OCI-LY3 (cell line): ENCODE measurements at regions not wholly inside any gene's neighbourhood (a gene's known extent, or its start where the extent isn't known, plus 50 kb on each side); places are given as distances from the start of the nearest gene placed in this dataset.

Experiments used
- H2AFZ ChIP-seq: fragments of 200-600, 300-600 bp; shearing (Covaris generic); 2 replicates; pipeline ENCODE4 v1.6.0; 2014; ENCODE audit warnings: antibody characterized with exemption, low read depth, low read length
- H3K27ac ChIP-seq: fragments of 200-600, 300-600 bp; sonication (generic); 2 replicates; pipeline ENCODE4 v1.5.1; 2014; ENCODE audit warnings: mild to moderate bottlenecking, low read length, moderate library complexity, mixed read lengths
- H3K27me3 ChIP-seq: fragments of 200-600, 300-600 bp; sonication (generic); 2 replicates; pipeline ENCODE4 v1.6.1; 2014; ENCODE audit warnings: low read depth, low read length, mixed read lengths
- H3K36me3 ChIP-seq: fragments of 200-600, 300-600 bp; sonication (generic); replicated peaks from 2 replicates; pipeline ENCODE3; 2014; ENCODE audit warnings: low read depth, low read length, mixed read lengths
- H3K4me1 ChIP-seq: fragments of 300-600, 200-600 bp; sonication (generic); 2 replicates; pipeline ENCODE4 v1.6.1; 2014; ENCODE audit warnings: low read length, mixed read lengths
- H3K4me2 ChIP-seq: fragments of 200-600, 300-600 bp; sonication (generic); 2 replicates; pipeline ENCODE4 v1.6.1; 2014; ENCODE audit warnings: low read length, mixed read lengths
- H3K4me3 ChIP-seq: fragments of 300-600, 200-600 bp; sonication (generic); 2 replicates; pipeline ENCODE4 v1.5.1; 2014; ENCODE audit warnings: antibody characterized with exemption, mild to moderate bottlenecking, low read length, moderate library complexity
- H3K79me2 ChIP-seq: fragments of 300-600, 200-600 bp; shearing (Covaris generic); 2 replicates; pipeline ENCODE4 v1.6.1; 2014; ENCODE audit warnings: mild to moderate bottlenecking, low read length, mixed read lengths
- H3K9ac ChIP-seq: fragments of 300-600, 200-600 bp; shearing (Covaris generic); 2 replicates; pipeline ENCODE4 v1.6.0; 2014; ENCODE audit warnings: mild to moderate bottlenecking, low read length, moderate library complexity
- H3K9me3 ChIP-seq: fragments of 200-600, 300-600 bp; shearing (Covaris generic); 2 replicates; pipeline ENCODE4 v1.6.1; 2014; ENCODE audit warnings: low read length, mixed read lengths; ENCODE audit not compliant: insufficient read depth
- H4K20me1 ChIP-seq: fragments of 200-600, 300-600 bp; sonication (generic); 2 replicates; pipeline ENCODE4 v1.6.1; 2016; ENCODE audit warnings: low read length, mixed read lengths; ENCODE audit not compliant: insufficient read depth
- CTCF ChIP-seq: fragments of 200-600, 300-600 bp; sonication (generic); IDR thresholded peaks from 2 replicates; pipeline ENCODE4 v1.5.1; 2014; ENCODE audit warnings: antibody characterized with exemption, low read length, low read depth
- EZH2phosphoT487 ChIP-seq: fragments of 200-600 bp; shearing (Covaris generic); IDR thresholded peaks from 2 replicates; pipeline ENCODE4 v1.6.1; 2018; ENCODE audit warnings: antibody characterized with exemption, mixed run types, low read depth

DNA sequence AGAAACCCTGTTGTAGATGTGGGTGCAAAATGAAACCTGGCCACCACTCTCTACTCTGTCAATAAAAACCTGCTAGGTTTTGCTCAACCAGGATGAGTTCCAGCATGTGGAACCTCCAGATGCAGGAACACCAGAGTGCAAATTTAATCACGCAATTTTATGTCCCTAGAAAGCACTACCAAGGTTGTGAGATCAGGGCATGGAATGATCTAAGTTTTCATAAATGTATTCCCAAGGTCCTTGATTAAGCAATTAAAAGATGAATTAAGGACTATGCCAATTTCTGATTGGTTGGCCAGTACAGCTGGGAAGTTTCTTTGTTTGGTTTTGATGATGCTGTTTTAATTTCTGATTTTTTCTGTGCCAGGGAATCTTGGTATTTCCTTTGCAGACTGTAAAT, 179.2 kb downstream of the KCNS3 start:
- no peaks in the 10 kb centered on the region for H4K20me1 ChIP-seq
- H3K4me2 ChIP-seq, result no peak overlapping the region
- no peaks in the 10 kb centered on the region for H3K9me3 ChIP-seq
- H3K9ac ChIP-seq, result no peak overlapping the region
- TF ChIP-seq CTCF, result no peak
- TF ChIP-seq EZH2phosphoT487, result no peak
- H3K27ac ChIP-seq, result no peak overlapping the region
- H3K27me3 ChIP-seq, result peaks cover 7% of the 10 kb centered on the region; the same call in 1 of the 2 replicates
- no peak overlapping the region for H3K4me3 ChIP-seq
- no peaks in the 10 kb centered on the region for H3K79me2 ChIP-seq
- H2AFZ ChIP-seq, result no peak overlapping the region
- H3K4me1 ChIP-seq, result no peaks in the 10 kb centered on the region
- no peaks in the 10 kb centered on the region for H3K36me3 ChIP-seq

- no peak overlapping the region for H3K27ac ChIP-seq
- no peak overlapping the region for H3K4me2 ChIP-seq
- no peaks in the 10 kb centered on the region for H3K9me3 ChIP-seq
- no peaks in the 10 kb centered on the region for H3K4me1 ChIP-seq
- H3K79me2 ChIP-seq, result no peaks in the 10 kb centered on the region
- H3K4me3 ChIP-seq, result no peak overlapping the region
- no peaks in the 10 kb centered on the region for H3K27me3 ChIP-seq
- no peak overlapping the region for H3K9ac ChIP-seq
- no peak for TF ChIP-seq CTCF
- no peak for TF ChIP-seq EZH2phosphoT487
- no peaks in the 10 kb centered on the region for H4K20me1 ChIP-seq
- H2AFZ ChIP-seq, result no peak overlapping the region
- H3K36me3 ChIP-seq, result no peaks in the 10 kb centered on the region
Observed at GRCh38 chr2:18055290-18055689, 176.8 kb downstream of the KCNS3 start.

DNA sequence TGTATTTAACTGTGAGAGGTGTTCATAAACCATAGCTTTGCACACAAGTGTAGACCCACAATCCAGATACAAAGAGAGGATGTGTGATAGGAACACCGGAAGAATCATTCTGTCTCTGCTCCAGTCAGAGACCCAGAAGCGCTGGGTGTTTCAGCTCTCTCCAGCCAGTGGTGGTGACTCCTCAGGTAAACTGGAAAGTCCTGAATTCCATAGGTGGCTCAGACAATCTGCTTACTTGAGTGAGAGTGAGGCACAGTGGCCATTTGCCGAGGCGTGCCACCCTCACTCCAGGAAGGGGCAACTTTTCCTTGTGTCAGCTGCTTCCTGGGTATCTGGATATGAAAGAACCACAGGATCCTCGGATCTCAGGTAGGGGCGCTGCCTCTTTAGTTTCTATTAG, 171.5 kb downstream of the KCNS3 start:
- Histone ChIP-seq H3K4me2 (no peak overlapping the region), H4K20me1 (no peaks in the 10 kb centered on the region), H3K79me2 (no peaks in the 10 kb centered on the region), H3K27me3 (peaks cover 4% of the 10 kb centered on the region), H3K36me3 (no peaks in the 10 kb centered on the region), H3K9me3 (no peaks in the 10 kb centered on the region), H3K9ac (no peak overlapping the region), H3K4me1 (no peaks in the 10 kb centered on the region), H2AFZ (no peak overlapping the region), H3K4me3 (no peak overlapping the region), H3K27ac (no peak overlapping the region)
- no peak for TF ChIP-seq EZH2phosphoT487
- no peak for TF ChIP-seq CTCF

GRCh38 chr2:18049325-18049724, 170.9 kb downstream of the KCNS3 start:
- Histone ChIP-seq H4K20me1 (no peaks in the 10 kb centered on the region), H3K79me2 (no peaks in the 10 kb centered on the region), H3K27ac (no peak overlapping the region), H3K27me3 (peaks cover 4% of the 10 kb centered on the region), H3K4me3 (no peak overlapping the region), H3K9me3 (no peaks in the 10 kb centered on the region), H2AFZ (no peak overlapping the region), H3K4me1 (no peaks in the 10 kb centered on the region), H3K9ac (no peak overlapping the region), H3K36me3 (no peaks in the 10 kb centered on the region), H3K4me2 (no peak overlapping the region)
- no peak for TF ChIP-seq CTCF
